ENCODE measurements at regions not wholly inside any gene's neighbourhood (a gene's known extent, or its start where the extent isn't known, plus 50 kb on each side); places are given as distances from the start of the nearest gene placed in this dataset.

DNA sequence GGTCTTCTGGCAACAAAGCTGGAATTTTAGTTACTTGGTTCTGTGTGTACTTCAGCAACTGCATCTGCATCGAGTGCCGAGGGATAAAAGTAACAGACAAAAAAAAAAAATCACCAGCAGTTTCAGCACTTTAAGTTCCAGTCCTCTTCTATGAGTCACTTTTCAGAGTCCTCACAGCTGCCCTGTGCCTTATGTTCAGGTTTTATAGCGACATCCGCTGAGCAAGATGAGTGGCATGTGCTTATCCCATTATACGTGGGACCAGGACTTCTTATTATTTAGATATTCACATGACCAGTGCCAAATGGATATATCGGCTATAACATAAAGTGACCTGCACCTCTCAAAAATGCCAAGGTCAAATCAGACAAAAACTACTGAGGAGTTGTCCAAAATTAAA lies 242.9 kb downstream of the FOXA2 start:
- intact Hi-C loops (cut with DNase I; ENCODE audit: low total_unique reads): loop anchor here (5.0 kb wide), 1 partner anchor 341 kb away; no protein-coding TSS in a partner anchor
- DNase-seq: no peak
- Histone ChIP-seq H3K4me1 (peaks cover 6% of the 10 kb centered on the region), H3K4me3 (no peak overlapping the region), H3K27me3 (no peaks in the 10 kb centered on the region), H3K27ac (no peak overlapping the region), H3K36me3 (ENCODE audit: low read depth, missing control alignments) (no peaks in the 10 kb centered on the region), H3K9me3 (no peaks in the 10 kb centered on the region)
- WGBS, 2 donors: 44 to 45% methylated on average over 6 of the region's 6 CpGs
- TF ChIP-seq, protein P1, sequence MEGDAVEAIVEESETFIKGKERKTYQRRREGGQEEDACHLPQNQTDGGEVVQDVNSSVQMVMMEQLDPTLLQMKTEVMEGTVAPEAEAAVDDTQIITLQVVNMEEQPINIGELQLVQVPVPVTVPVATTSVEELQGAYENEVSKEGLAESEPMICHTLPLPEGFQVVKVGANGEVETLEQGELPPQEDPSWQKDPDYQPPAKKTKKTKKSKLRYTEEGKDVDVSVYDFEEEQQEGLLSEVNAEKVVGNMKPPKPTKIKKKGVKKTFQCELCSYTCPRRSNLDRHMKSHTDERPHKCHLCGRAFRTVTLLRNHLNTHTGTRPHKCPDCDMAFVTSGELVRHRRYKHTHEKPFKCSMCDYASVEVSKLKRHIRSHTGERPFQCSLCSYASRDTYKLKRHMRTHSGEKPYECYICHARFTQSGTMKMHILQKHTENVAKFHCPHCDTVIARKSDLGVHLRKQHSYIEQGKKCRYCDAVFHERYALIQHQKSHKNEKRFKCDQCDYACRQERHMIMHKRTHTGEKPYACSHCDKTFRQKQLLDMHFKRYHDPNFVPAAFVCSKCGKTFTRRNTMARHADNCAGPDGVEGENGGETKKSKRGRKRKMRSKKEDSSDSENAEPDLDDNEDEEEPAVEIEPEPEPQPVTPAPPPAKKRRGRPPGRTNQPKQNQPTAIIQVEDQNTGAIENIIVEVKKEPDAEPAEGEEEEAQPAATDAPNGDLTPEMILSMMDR (IDR thresholded peaks at IDR 0.05): no peak
- TF ChIP-seq POLR2A (IDR thresholded peaks at IDR 0.05): no peak

DNA sequence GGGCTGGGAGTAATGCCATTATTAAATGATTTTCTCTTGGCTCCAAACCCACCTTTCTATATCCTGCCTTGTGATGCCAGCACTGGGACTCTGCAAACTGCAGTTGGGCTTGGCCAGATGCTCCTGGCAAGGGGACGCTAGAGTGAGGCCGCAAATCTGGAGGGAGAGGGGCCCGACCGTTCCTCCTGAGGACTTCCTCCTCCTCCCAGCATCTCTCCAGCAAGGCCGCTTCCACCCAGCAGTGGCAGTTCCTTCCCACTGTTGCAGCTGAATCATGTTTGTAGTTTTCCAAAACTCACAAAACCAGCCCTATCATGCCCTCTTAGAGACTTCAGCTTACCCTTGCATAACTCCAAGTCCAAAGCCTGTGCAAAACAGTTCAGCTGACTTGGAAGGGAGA lies 244.4 kb downstream of the FOXA2 start:
- Histone ChIP-seq H3K9me3 (no peaks in the 10 kb centered on the region), H3K4me3 (no peak overlapping the region), H3K36me3 (ENCODE audit: low read depth, missing control alignments) (no peaks in the 10 kb centered on the region), H3K27ac (no peak overlapping the region), H3K27me3 (no peaks in the 10 kb centered on the region), H3K4me1 (peaks cover 6% of the 10 kb centered on the region)
- no peak for DNase-seq
- WGBS, 2 donors: 64 to 65% methylated on average over 5 of the region's 5 CpGs
- intact Hi-C loops (cut with DNase I; ENCODE audit: low total_unique reads): loop anchor here (5.0 kb wide), 1 partner anchor 342 kb away; no protein-coding TSS in a partner anchor
- no peak for TF ChIP-seq POLR2A (IDR thresholded peaks at IDR 0.05)
- TF ChIP-seq, protein P1 (IDR thresholded peaks at IDR 0.05): no peak

DNA sequence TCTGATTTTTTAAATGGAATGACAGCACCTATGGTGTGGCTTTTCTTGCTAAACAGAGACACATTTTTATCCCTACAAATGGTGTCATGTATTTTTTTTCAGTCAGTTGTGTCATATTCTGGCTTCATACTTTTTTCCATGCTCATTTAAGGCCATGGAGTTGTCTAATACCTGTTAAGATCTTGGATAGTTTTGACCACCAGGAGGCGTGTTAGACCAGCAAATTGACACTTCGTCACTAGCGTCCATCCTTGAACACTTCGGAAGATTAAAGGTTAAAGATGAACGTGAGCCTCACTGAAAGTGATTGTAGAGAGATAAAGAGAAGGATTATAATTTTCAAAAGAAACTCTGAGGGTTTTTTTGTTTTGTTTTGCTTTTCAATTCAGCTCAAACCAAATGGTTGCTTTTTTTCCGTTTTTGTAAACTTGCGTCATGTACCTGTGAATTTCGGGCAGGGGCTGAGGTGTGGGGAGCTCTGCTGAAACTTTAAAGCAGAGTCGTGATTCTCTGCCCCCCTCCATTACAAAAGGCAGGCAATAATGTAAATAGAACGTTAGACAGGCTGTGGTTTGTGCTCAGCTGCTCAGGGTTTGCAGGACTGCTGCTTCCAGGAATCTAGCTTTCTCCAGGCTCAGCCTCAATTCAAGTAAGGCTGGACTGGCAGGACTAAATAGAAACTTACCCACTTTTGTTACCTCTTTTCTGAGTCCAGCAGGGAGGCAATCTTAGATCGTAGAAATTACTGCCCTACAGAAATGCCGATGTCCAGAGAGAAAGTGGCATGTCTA lies 245.1 kb downstream of the FOXA2 start:
- WGBS, 2 donors: 30 to 35% methylated on average over 12 of the region's 12 CpGs
- no peak overlapping the region for H3K27ac ChIP-seq
- intact Hi-C loops (cut with DNase I; ENCODE audit: low total_unique reads): no loop called here
- no peak overlapping the region for H3K4me3 ChIP-seq
- DNase-seq: peak; percentile 72
- H3K36me3 ChIP-seq (ENCODE audit: low read depth, missing control alignments): no peaks in the 10 kb centered on the region
- no peaks in the 10 kb centered on the region for H3K27me3 ChIP-seq
- no peak for TF ChIP-seq POLR2A (IDR thresholded peaks at IDR 0.05)
- TF ChIP-seq, protein P1 (IDR thresholded peaks at IDR 0.05): peak; percentile 75 to 77 (median 76)
- no peaks in the 10 kb centered on the region for H3K9me3 ChIP-seq
- H3K4me1 ChIP-seq: peaks cover 6% of the 10 kb centered on the region

DNA sequence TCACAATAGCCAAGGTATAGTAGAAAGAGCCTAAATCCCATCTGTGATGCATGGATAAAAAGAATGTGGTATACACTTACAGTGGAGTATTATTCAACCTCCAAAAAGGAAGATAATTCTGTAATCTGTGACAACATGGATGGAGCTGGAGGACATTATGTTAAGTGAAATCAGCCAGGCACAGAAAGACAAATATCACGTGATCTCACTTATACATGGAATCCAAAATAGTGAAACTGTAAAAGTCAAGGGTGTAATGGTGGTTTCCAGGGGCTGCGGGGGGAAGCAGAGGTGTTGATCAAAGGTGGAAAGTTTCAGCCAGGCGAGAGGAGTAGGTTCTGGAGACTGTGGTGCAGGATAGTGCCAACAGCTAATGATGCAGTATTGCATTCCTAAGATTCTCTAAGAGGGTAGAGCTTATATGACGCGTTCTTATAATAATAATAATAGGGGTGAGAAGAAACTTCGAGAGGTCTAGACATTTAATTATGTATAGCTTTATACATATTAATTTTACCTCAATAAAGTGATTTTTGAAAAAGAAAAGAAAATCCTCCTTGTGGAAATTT lies 246.1 kb downstream of the FOXA2 start:
- Histone ChIP-seq H3K4me3 (no peak overlapping the region), H3K36me3 (ENCODE audit: low read depth, missing control alignments) (no peaks in the 10 kb centered on the region), H3K27ac (no peak overlapping the region), H3K9me3 (no peaks in the 10 kb centered on the region), H3K27me3 (no peaks in the 10 kb centered on the region), H3K4me1 (peaks cover 6% of the 10 kb centered on the region)
- WGBS, 2 donors: 66 to 70% methylated on average over 6 of the region's 6 CpGs
- intact Hi-C loops (cut with DNase I; ENCODE audit: low total_unique reads): no loop called here
- DNase-seq: no peak
- no peak for TF ChIP-seq POLR2A (IDR thresholded peaks at IDR 0.05)
- TF ChIP-seq, protein P1 (IDR thresholded peaks at IDR 0.05): no peak

All from testis (tissue), 2 donors.